ENCODE measurements at regions not wholly inside any gene's neighbourhood (a gene's known extent, or its start where the extent isn't known, plus 50 kb on each side); places are given as distances from the start of the nearest gene placed in this dataset.

GRCh38 chr14:40362856-40363255 is 930.6 kb upstream of the FBXO33 start:
- TF ChIP-seq CTCF (IDR thresholded peaks at IDR 0.05): no peak
- TF ChIP-seq REST (IDR thresholded peaks at IDR 0.05; ENCODE audit: insufficient read depth in 1 of 2, low read depth in 2 of 2, low read length in 1 of 2): no peak

Data from Panc1 (cell line).